ENCODE measurements at regions not wholly inside any gene's neighbourhood (a gene's known extent, or its start where the extent isn't known, plus 50 kb on each side); places are given as distances from the start of the nearest gene placed in this dataset.

- intact Hi-C loops (cut with DNase I), result no loop called here
- H3K36me3 ChIP-seq (ENCODE audit: control insufficient read depth in 2 of 3, insufficient read depth in 3 of 3, low read length in 3 of 3), result no peaks in the 10 kb centered on the region
- H3K27me3 ChIP-seq (ENCODE audit: control insufficient read depth, insufficient read depth, low read length), result no peaks in the 10 kb centered on the region
- H3K4me1 ChIP-seq (ENCODE audit: control insufficient read depth in 2 of 3, insufficient read depth in 2 of 3, low read depth in 1 of 3, low read length in 3 of 3), result peaks cover 0 to 2% (median 0%) of the 10 kb centered on the region in 3 donors
- no peak overlapping the region for H3K9ac ChIP-seq (ENCODE audit: low read length in 3 of 3)
- no peaks in the 10 kb centered on the region for H3K9me3 ChIP-seq (ENCODE audit: control insufficient read depth in 2 of 3, insufficient read depth in 1 of 3, low read length in 3 of 3)
- FAIRE-seq (no peak), DNase-seq (peak; percentile 22 to 93 (median 67))
- no peak overlapping the region for H3K27ac ChIP-seq (ENCODE audit: low read depth in 2 of 2, low read length in 2 of 2)
- H3K4me3 ChIP-seq (ENCODE audit: low read length in 3 of 3), result no peak overlapping the region
- no peak for TF ChIP-seq CTCF (IDR thresholded peaks at IDR 0.05; ENCODE audit: borderline replicate concordance, extremely low read depth, insufficient read depth)
These were observed 92.5 kb upstream of the RUNX3 start for GRCh38 chr1:25022361-25023189.

- FAIRE-seq (no peak), DNase-seq (no peak)
- no peak for TF ChIP-seq CTCF (IDR thresholded peaks at IDR 0.05; ENCODE audit: borderline replicate concordance, extremely low read depth, insufficient read depth)
- no peak overlapping the region for H3K9ac ChIP-seq (ENCODE audit: low read length in 3 of 3)
- no peaks in the 10 kb centered on the region for H3K27me3 ChIP-seq (ENCODE audit: control insufficient read depth, insufficient read depth, low read length)
- H3K9me3 ChIP-seq (ENCODE audit: control insufficient read depth in 2 of 3, insufficient read depth in 1 of 3, low read length in 3 of 3), result no peaks in the 10 kb centered on the region
- H3K27ac ChIP-seq (ENCODE audit: low read depth in 2 of 2, low read length in 2 of 2), result no peak overlapping the region
- intact Hi-C loops (cut with DNase I), result no loop called here
- no peak overlapping the region for H3K4me3 ChIP-seq (ENCODE audit: low read length in 3 of 3)
- H3K4me1 ChIP-seq (ENCODE audit: control insufficient read depth in 2 of 3, insufficient read depth in 2 of 3, low read depth in 1 of 3, low read length in 3 of 3), result peaks cover 0 to 2% (median 0%) of the 10 kb centered on the region in 3 donors
- no peaks in the 10 kb centered on the region for H3K36me3 ChIP-seq (ENCODE audit: control insufficient read depth in 2 of 3, insufficient read depth in 3 of 3, low read length in 3 of 3)
These were observed 91.6 kb upstream of the RUNX3 start for GRCh38 chr1:25021591-25022215.

GRCh38 chr1:25020851-25021590 lies 90.9 kb upstream of the RUNX3 start:
- Histone ChIP-seq H3K9me3 (ENCODE audit: control insufficient read depth in 2 of 3, insufficient read depth in 1 of 3, low read length in 3 of 3) (no peaks in the 10 kb centered on the region), H3K9ac (ENCODE audit: low read length in 3 of 3) (no peak overlapping the region), H3K27me3 (ENCODE audit: control insufficient read depth, insufficient read depth, low read length) (no peaks in the 10 kb centered on the region), H3K36me3 (ENCODE audit: control insufficient read depth in 2 of 3, insufficient read depth in 3 of 3, low read length in 3 of 3) (no peaks in the 10 kb centered on the region), H3K4me3 (ENCODE audit: low read length in 3 of 3) (no peak overlapping the region), H3K4me1 (ENCODE audit: control insufficient read depth in 2 of 3, insufficient read depth in 2 of 3, low read depth in 1 of 3, low read length in 3 of 3) (peaks cover 0 to 2% (median 0%) of the 10 kb centered on the region in 3 donors), H3K27ac (ENCODE audit: low read depth in 2 of 2, low read length in 2 of 2) (no peak overlapping the region)
- intact Hi-C loops (cut with DNase I), result no loop called here
- FAIRE-seq (no peak), DNase-seq (no peak)
- TF ChIP-seq CTCF (IDR thresholded peaks at IDR 0.05; ENCODE audit: borderline replicate concordance, extremely low read depth, insufficient read depth), result no peak
